ENCODE measurements at regions not wholly inside any gene's neighbourhood (a gene's known extent, or its start where the extent isn't known, plus 50 kb on each side); places are given as distances from the start of the nearest gene placed in this dataset.

- 70 to 81% methylated on average over 2 to 3 of the region's 3 CpGs for WGBS, 2 experiments (ENCODE audit: insufficient coverage in 1 of 2, insufficient read length in 1 of 2)
- H3K4me1 Mint-ChIP-seq, result peaks cover 3% of the 10 kb centered on the region
Observed at GRCh38 chr15:25529774-25530173, 91.0 kb upstream of the UBE3A start.

GRCh38 chr15:25527118-25527517 is 88.3 kb upstream of the UBE3A start:
- no peak for TF ChIP-seq CTCF (conservative IDR thresholded peaks at IDR 0.05)
- H3K27me3 Mint-ChIP-seq (ENCODE audit: insufficient read depth), result peaks cover 1% of the 10 kb centered on the region
- WGBS, 2 experiments (ENCODE audit: insufficient coverage in 1 of 2, insufficient read length in 1 of 2), result 82% methylated on average over 3 of the region's 3 CpGs; no CpG with 5 or more reads in 1 of the 2 experiments
- no peaks in the 10 kb centered on the region for H3K36me3 Mint-ChIP-seq (ENCODE audit: low read depth)
- H3K4me1 Mint-ChIP-seq, result no peaks in the 10 kb centered on the region
- H3K27ac ChIP-seq (ENCODE audit: low read depth, low read length), result no peak overlapping the region
- H3K27ac Mint-ChIP-seq, result no peak overlapping the region
- no peak overlapping the region for H3K4me3 Mint-ChIP-seq
- H3K9ac ChIP-seq (ENCODE audit: extremely low read depth, low read length, poor library complexity, severe bottlenecking), result no peak overlapping the region
- H3K27me3 ChIP-seq (ENCODE audit: control insufficient read depth, insufficient read depth, low read length, poor library complexity, severe bottlenecking), result no peaks in the 10 kb centered on the region
- H3K9me3 ChIP-seq (ENCODE audit: control insufficient read depth, low read length), result peaks cover 5% of the 10 kb centered on the region
- no peaks in the 10 kb centered on the region for H3K36me3 ChIP-seq (ENCODE audit: control insufficient read depth, insufficient read depth, low read length)
- H3K4me3 ChIP-seq (ENCODE audit: low read length), result no peak overlapping the region
- no peaks in the 10 kb centered on the region for H3K4me1 ChIP-seq (ENCODE audit: control insufficient read depth, insufficient read depth, low read length)
- H3K9me3 Mint-ChIP-seq, result peaks cover 19% of the 10 kb centered on the region
- DNase-seq, result no peak

More at GRCh38 chr15:25529774-25530173, 91.0 kb upstream of the UBE3A start:
- Histone ChIP-seq H3K27ac (ENCODE audit: low read depth, low read length) (no peak overlapping the region), H3K4me3 (ENCODE audit: low read length) (no peak overlapping the region), H3K9ac (ENCODE audit: extremely low read depth, low read length, poor library complexity, severe bottlenecking) (no peak overlapping the region), H3K9me3 (ENCODE audit: control insufficient read depth, low read length) (peaks cover 5% of the 10 kb centered on the region), H3K4me1 (ENCODE audit: control insufficient read depth, insufficient read depth, low read length) (no peaks in the 10 kb centered on the region), H3K27me3 (ENCODE audit: control insufficient read depth, insufficient read depth, low read length, poor library complexity, severe bottlenecking) (no peaks in the 10 kb centered on the region), H3K36me3 (ENCODE audit: control insufficient read depth, insufficient read depth, low read length) (no peaks in the 10 kb centered on the region)
- no peak for TF ChIP-seq CTCF (conservative IDR thresholded peaks at IDR 0.05)
- Mint-ChIP-seq H3K36me3 (ENCODE audit: low read depth) (no peaks in the 10 kb centered on the region), H3K27me3 (ENCODE audit: insufficient read depth) (peaks cover 1% of the 10 kb centered on the region), H3K4me3 (no peak overlapping the region), H3K9me3 (peaks cover 14% of the 10 kb centered on the region), H3K27ac (no peak overlapping the region)
- DNase-seq, result no peak

- Histone ChIP-seq H3K27me3 (ENCODE audit: control insufficient read depth, insufficient read depth, low read length, poor library complexity, severe bottlenecking) (no peaks in the 10 kb centered on the region), H3K4me1 (ENCODE audit: control insufficient read depth, insufficient read depth, low read length) (no peaks in the 10 kb centered on the region), H3K4me3 (ENCODE audit: low read length) (no peak overlapping the region), H3K9ac (ENCODE audit: extremely low read depth, low read length, poor library complexity, severe bottlenecking) (no peak overlapping the region), H3K36me3 (ENCODE audit: control insufficient read depth, insufficient read depth, low read length) (no peaks in the 10 kb centered on the region), H3K9me3 (ENCODE audit: control insufficient read depth, low read length) (peaks cover 5% of the 10 kb centered on the region), H3K27ac (ENCODE audit: low read depth, low read length) (no peak overlapping the region)
- H3K27ac Mint-ChIP-seq, result no peak overlapping the region
- TF ChIP-seq CTCF (conservative IDR thresholded peaks at IDR 0.05), result no peak
- H3K4me1 Mint-ChIP-seq, result no peaks in the 10 kb centered on the region
- H3K4me3 Mint-ChIP-seq, result no peak overlapping the region
- H3K27me3 Mint-ChIP-seq (ENCODE audit: insufficient read depth), result peaks cover 1% of the 10 kb centered on the region
- no peaks in the 10 kb centered on the region for H3K36me3 Mint-ChIP-seq (ENCODE audit: low read depth)
- peaks cover 19% of the 10 kb centered on the region for H3K9me3 Mint-ChIP-seq
- no peak for DNase-seq
- 62 to 70% methylated on average over 3 to 8 of the region's 8 CpGs for WGBS, 2 experiments (ENCODE audit: insufficient coverage in 1 of 2, insufficient read length in 1 of 2)
Observed at GRCh38 chr15:25525741-25526140, 86.9 kb upstream of the UBE3A start.

All from endodermal cell (in vitro differentiated cells).